Hepatocyte (in vitro differentiated cells): ENCODE measurements at regions not wholly inside any gene's neighbourhood (a gene's known extent, or its start where the extent isn't known, plus 50 kb on each side); places are given as distances from the start of the nearest gene placed in this dataset.

Experiments
- CTCF ChIP-seq: fragments of 200-600 bp; sonication (generic); IDR thresholded peaks from 2 replicates; pipeline ENCODE4 v1.5.1; 2016; ENCODE audit warnings: antibody characterized with exemption, mild to moderate bottlenecking; ENCODE audit not compliant: poor library complexity
- EZH2 ChIP-seq: fragments of 200-600 bp; sonication (generic); IDR thresholded peaks from 2 replicates; pipeline ENCODE4 v1.6.1; 2016; ENCODE audit warnings: antibody characterized with exemption, mild to moderate bottlenecking, borderline replicate concordance
- EZH2phosphoT487 ChIP-seq: fragments of 200-600 bp; sonication (generic); IDR thresholded peaks from one replicate; pipeline ENCODE4 v1.6.1; 2018; ENCODE audit warnings: antibody characterized with exemption, mild to moderate bottlenecking, low read depth, moderate library complexity; ENCODE audit not compliant: unreplicated experiment, severe bottlenecking

- TF ChIP-seq CTCF (no peak), EZH2 (no peak), EZH2phosphoT487 (no peak)
Measured at GRCh38 chr9:23636199-23636598, 189.8 kb downstream of the ELAVL2 start.
